ENCODE measurements at regions not wholly inside any gene's neighbourhood (a gene's known extent, or its start where the extent isn't known, plus 50 kb on each side); places are given as distances from the start of the nearest gene placed in this dataset.

GRCh38 chr20:1807394-1807793, 87.8 kb upstream of the SIRPA start:
- Histone ChIP-seq H2AFZ (ENCODE audit: low read length) (no peak overlapping the region), H3K36me3 (ENCODE audit: insufficient read depth, low read length) (no peaks in the 10 kb centered on the region), H3K9me3 (ENCODE audit: low read length) (no peaks in the 10 kb centered on the region), H3K4me2 (ENCODE audit: low read length) (no peak overlapping the region), H3K9me2 (ENCODE audit: insufficient read depth, low read length) (no peaks in the 10 kb centered on the region), H3K4me1 (ENCODE audit: insufficient read depth, low read length, poor library complexity, severe bottlenecking) (no peaks in the 10 kb centered on the region), H3K27ac (ENCODE audit: low read depth, low read length, poor library complexity, severe bottlenecking) (no peak overlapping the region), H4K20me1 (ENCODE audit: insufficient read depth, low read length) (no peaks in the 10 kb centered on the region), H3K4me3 (ENCODE audit: low read depth, low read length, poor library complexity, severe bottlenecking) (no peak overlapping the region), H3K79me2 (ENCODE audit: insufficient read depth, low read depth, low read length) (no peaks in the 10 kb centered on the region)
- DNase-seq (ENCODE audit: low spot score): no peak
- TF ChIP-seq EZH2phosphoT487 (IDR thresholded peaks at IDR 0.05; ENCODE audit: borderline replicate concordance, low read depth, low read length) (no peak), CTCF (conservative IDR thresholded peaks at IDR 0.05; ENCODE audit: low read length) (no peak)
- intact Hi-C loops (cut with micrococcal nuclease; ENCODE audit: unreplicated experiment): no loop called here
- CTCF ChIA-PET (ENCODE audit: unreplicated experiment): no interaction called here
- BruUV-seq (replicated peaks): no TSS peak
- POLR2A ChIA-PET: no interaction called here

- Histone ChIP-seq H3K27ac (ENCODE audit: low read depth, low read length, poor library complexity, severe bottlenecking) (no peak overlapping the region), H3K36me3 (ENCODE audit: insufficient read depth, low read length) (no peaks in the 10 kb centered on the region), H3K79me2 (ENCODE audit: insufficient read depth, low read depth, low read length) (no peaks in the 10 kb centered on the region), H2AFZ (ENCODE audit: low read length) (no peak overlapping the region), H3K4me3 (ENCODE audit: low read depth, low read length, poor library complexity, severe bottlenecking) (no peak overlapping the region), H3K9me3 (ENCODE audit: low read length) (no peaks in the 10 kb centered on the region), H3K4me2 (ENCODE audit: low read length) (no peak overlapping the region), H3K4me1 (ENCODE audit: insufficient read depth, low read length, poor library complexity, severe bottlenecking) (no peaks in the 10 kb centered on the region), H4K20me1 (ENCODE audit: insufficient read depth, low read length) (no peaks in the 10 kb centered on the region), H3K9me2 (ENCODE audit: insufficient read depth, low read length) (no peaks in the 10 kb centered on the region)
- no peak for TF ChIP-seq CTCF (conservative IDR thresholded peaks at IDR 0.05; ENCODE audit: low read length)
- CTCF ChIA-PET (ENCODE audit: unreplicated experiment): no interaction called here
- DNase-seq (ENCODE audit: low spot score): no peak
- no TSS peak for BruUV-seq (replicated peaks)
- POLR2A ChIA-PET: interaction anchor here (0.6 kb wide), 1 partner anchor 269 kb away, joined by 6 read pairs; no protein-coding TSS in a partner anchor
- intact Hi-C loops (cut with micrococcal nuclease; ENCODE audit: unreplicated experiment): no loop called here
These were observed 88.8 kb upstream of the SIRPA start for GRCh38 chr20:1806456-1806855.

GRCh38 chr20:1805816-1806215, 89.4 kb upstream of the SIRPA start:
- ChIA-PET CTCF (ENCODE audit: unreplicated experiment) (no interaction called here), POLR2A (interaction anchor here (0.6 kb wide), 1 partner anchor 270 kb away, joined by 6 read pairs; no protein-coding TSS in a partner anchor)
- no peak overlapping the region for H3K4me2 ChIP-seq (ENCODE audit: low read length)
- no peak overlapping the region for H2AFZ ChIP-seq (ENCODE audit: low read length)
- BruUV-seq (replicated peaks): no TSS peak
- TF ChIP-seq CTCF (conservative IDR thresholded peaks at IDR 0.05; ENCODE audit: low read length): no peak
- no peak overlapping the region for H3K27ac ChIP-seq (ENCODE audit: low read depth, low read length, poor library complexity, severe bottlenecking)
- H4K20me1 ChIP-seq (ENCODE audit: insufficient read depth, low read length): no peaks in the 10 kb centered on the region
- no peak for DNase-seq (ENCODE audit: low spot score)
- H3K9me3 ChIP-seq (ENCODE audit: low read length): no peaks in the 10 kb centered on the region
- H3K9me2 ChIP-seq (ENCODE audit: insufficient read depth, low read length): no peaks in the 10 kb centered on the region
- H3K4me3 ChIP-seq (ENCODE audit: low read depth, low read length, poor library complexity, severe bottlenecking): no peak overlapping the region
- H3K36me3 ChIP-seq (ENCODE audit: insufficient read depth, low read length): no peaks in the 10 kb centered on the region
- no peaks in the 10 kb centered on the region for H3K79me2 ChIP-seq (ENCODE audit: insufficient read depth, low read depth, low read length)
- H3K4me1 ChIP-seq (ENCODE audit: insufficient read depth, low read length, poor library complexity, severe bottlenecking): no peaks in the 10 kb centered on the region
- intact Hi-C loops (cut with micrococcal nuclease; ENCODE audit: unreplicated experiment): no loop called here
